NB4 (cell line): ENCODE measurements at regions not wholly inside any gene's neighbourhood (a gene's known extent, or its start where the extent isn't known, plus 50 kb on each side); places are given as distances from the start of the nearest gene placed in this dataset.
"Not testable (repeated sequence)": the region's sequence is repeated elsewhere in the genome, so short reads cannot be mapped to it uniquely, and the experiment has no call there.

ENCODE experiments used
- DNase-seq: peaks from one replicate; pipeline ENCODE4 v3.0.0; 2010; ENCODE audit warnings: low read depth
- H3K4me3 ChIP-seq: one replicate; pipeline ENCODE4 v1.5.1; 2011; ENCODE audit warnings: mild to moderate bottlenecking, low read depth, low read length, moderate library complexity
- MYC ChIP-seq: IDR thresholded peaks from 2 replicates; pipeline ENCODE4 v1.6.1; 2011; ENCODE audit warnings: low read depth, low read length
- POLR2A ChIP-seq: IDR thresholded peaks from 2 replicates; pipeline ENCODE4 v1.6.1; 2011; ENCODE audit warnings: mild to moderate bottlenecking; ENCODE audit not compliant: insufficient read length; ENCODE audit errors: extremely low read depth
- TF ChIP-seq, protein P1 (sequence below): IDR thresholded peaks from 2 replicates; pipeline ENCODE4 v1.6.1; 2011; ENCODE audit warnings: low read depth, low read length
- TF ChIP-seq, protein P2 (sequence below): IDR thresholded peaks from one replicate; pipeline ENCODE4 v1.5.1; 2012; ENCODE audit warnings: low read depth, low read length

DNA sequence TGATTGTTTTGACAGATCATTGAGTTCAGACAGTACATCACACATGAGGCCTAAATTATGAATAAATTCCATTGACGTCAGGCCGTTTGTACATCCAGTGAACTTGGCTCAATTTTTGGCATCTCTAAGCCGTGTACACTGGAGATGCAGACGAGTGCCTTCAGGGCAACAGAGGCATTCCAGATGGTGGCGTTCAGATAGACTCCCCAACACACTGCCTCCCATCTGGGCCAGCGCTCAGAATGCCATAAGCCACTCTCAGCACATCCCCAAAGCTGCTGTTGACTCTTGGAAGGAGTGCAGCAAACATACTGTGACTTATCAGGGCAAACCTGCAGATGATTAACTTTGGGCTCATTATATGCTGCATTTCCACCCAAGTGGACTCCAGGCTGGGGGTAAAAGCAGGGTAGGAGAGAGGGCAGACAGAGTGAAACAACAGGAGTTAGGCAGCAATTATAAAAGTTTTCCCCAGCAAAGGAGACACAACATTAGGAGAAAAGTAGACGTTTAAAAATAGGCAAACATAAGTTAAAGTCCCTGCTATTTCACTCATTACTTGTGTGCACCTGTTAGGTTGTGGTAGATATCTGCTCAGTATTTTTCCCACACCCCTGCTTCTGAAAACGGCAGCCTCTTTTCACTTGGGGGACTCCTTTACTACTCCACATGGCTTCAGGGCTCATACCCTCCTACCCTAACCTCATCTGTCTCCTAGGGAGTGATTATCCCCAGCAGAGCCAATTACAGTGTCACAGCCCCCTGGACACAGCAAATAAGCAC lies 60.2 kb upstream of the PDE3B start:
- no peak for DNase-seq
- H3K4me3 ChIP-seq: no peak overlapping the region
- TF ChIP-seq POLR2A (no peak), MYC (no peak)
- TF ChIP-seq, protein P1, sequence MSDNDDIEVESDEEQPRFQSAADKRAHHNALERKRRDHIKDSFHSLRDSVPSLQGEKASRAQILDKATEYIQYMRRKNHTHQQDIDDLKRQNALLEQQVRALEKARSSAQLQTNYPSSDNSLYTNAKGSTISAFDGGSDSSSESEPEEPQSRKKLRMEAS: no peak
- TF ChIP-seq, protein P2, sequence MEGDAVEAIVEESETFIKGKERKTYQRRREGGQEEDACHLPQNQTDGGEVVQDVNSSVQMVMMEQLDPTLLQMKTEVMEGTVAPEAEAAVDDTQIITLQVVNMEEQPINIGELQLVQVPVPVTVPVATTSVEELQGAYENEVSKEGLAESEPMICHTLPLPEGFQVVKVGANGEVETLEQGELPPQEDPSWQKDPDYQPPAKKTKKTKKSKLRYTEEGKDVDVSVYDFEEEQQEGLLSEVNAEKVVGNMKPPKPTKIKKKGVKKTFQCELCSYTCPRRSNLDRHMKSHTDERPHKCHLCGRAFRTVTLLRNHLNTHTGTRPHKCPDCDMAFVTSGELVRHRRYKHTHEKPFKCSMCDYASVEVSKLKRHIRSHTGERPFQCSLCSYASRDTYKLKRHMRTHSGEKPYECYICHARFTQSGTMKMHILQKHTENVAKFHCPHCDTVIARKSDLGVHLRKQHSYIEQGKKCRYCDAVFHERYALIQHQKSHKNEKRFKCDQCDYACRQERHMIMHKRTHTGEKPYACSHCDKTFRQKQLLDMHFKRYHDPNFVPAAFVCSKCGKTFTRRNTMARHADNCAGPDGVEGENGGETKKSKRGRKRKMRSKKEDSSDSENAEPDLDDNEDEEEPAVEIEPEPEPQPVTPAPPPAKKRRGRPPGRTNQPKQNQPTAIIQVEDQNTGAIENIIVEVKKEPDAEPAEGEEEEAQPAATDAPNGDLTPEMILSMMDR: no peak

DNA sequence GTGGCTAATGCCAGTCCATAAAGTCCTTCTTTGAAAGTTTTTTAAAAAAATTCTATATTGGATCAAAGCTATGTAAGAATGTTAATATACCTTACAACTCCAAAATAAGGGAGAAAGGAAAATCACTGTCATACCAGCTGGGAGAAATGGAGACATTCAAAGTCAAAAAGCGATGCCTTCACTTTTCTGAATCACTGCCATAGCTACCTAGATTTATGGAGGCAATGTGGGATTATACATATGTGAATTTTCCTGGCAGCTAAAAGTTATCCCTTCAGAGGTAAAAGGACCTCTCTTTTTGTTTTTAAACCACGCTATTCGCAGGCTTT lies 59.6 kb upstream of the PDE3B start:
- H3K4me3 ChIP-seq: no peak overlapping the region
- no peak for TF ChIP-seq POLR2A
- TF ChIP-seq, protein P1: no peak
- no peak for DNase-seq

DNA sequence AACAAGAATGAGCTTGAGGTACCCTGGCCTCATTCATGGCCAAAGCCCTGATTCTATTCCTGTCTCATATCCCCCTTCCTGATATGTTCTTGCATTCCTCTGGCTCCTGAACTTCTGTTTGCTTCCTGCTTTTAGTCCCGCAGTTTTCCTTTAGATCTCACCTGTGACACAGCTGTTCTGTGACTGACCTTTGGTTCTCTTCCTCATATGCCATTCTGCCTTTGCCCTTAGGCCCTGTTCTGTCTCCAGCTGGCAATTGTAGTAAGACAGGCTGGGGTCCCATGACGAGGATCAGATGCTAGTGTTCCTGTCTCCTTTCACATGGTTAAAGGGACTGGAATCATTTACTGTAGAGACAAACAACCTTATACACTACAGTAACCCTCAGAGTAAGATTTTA lies 59.0 kb upstream of the PDE3B start:
- H3K4me3 ChIP-seq: no peak overlapping the region
- TF ChIP-seq POLR2A (no peak), MYC (no peak)
- TF ChIP-seq, protein P1: no peak
- no peak for DNase-seq

DNA sequence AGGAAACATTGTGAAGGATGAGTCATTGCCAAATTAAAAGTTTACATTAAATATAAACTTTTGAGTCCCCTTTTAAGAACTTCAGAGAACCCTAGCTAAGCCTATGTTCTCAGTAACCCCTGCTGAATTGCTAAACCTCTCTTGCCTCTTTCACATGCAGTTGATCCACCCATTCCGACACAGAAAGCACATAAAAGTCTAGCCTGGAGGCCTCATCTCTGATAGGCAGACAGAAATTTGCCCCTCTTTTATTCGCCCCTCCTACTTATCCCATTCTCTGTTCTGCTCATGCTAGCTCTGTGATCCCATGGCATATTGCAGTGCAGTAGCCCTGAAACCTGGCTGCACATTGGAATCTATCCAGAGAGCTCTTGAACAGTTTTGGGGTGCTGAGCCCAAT lies 58.2 kb upstream of the PDE3B start:
- TF ChIP-seq, protein P1: no peak
- TF ChIP-seq POLR2A (no peak), MYC (no peak)
- TF ChIP-seq, protein P2: no peak
- no peak overlapping the region for H3K4me3 ChIP-seq
- no peak for DNase-seq

DNA sequence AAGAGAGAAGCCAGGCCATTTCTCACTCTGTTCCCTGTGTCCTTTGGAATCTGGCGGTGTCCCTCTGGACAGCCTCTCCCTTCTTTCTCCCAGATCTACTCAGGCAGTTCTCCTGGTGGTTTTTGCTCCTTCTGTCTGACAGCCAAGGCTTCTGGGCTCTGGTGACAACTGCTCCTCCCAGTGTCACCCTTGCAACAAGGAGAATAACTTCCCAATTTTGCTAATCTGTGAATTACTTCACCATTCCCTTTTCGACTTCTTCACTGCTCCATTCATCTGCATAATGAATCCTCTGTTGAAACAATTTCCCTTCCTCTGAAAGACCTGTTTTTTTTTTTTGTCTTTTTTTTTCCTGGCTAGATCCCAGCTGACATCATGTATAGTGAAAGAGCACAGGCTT lies 56.3 kb upstream of the PDE3B start:
- no peak for DNase-seq
- no peak overlapping the region for H3K4me3 ChIP-seq
- TF ChIP-seq POLR2A: no peak
- TF ChIP-seq MYC: no peak
- TF ChIP-seq, protein P2: no peak
- TF ChIP-seq, protein P1: no peak

DNA sequence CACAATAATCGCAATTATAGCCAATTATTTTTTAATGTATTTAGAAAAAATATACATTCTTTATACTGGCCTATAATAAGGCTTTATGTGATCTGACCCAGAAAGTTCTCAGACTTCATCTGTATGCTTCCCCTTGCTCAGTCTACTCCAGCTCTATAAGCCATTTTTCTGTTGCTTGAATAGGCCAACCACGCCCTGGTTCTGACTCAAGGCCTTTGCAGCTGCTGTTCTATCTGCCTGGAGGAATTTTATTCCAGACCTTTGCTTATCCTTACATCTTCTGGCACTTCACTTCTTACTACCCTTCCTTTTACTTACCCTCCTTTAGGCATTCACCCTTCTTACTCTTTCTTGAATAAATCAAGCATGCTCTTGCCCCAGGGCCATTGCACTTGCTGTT lies 54.9 kb upstream of the PDE3B start:
- TF ChIP-seq, protein P1: no peak
- TF ChIP-seq, protein P2: no peak
- TF ChIP-seq POLR2A (no peak), MYC (no peak)
- H3K4me3 ChIP-seq: no peak overlapping the region
- no peak for DNase-seq

DNA sequence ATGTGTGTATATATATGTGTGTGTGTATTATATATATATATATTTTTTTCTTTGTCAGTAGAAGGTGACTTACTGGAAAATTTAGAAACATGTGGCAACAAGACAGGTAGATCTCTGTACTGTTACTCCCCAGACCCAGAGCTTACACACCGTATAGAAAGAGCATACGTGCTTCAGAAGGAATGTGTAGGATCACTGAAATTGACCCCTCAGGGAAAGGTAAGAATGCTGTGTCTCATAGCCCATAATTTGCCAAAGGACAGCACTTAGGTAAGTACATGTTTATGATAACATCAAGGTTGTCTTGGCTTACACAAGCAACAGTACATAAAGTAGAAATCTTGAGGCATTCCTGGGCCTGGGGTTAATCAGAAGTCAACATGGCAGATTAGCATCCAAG lies 54.2 kb upstream of the PDE3B start:
- no peak overlapping the region for H3K4me3 ChIP-seq
- DNase-seq: no peak
- TF ChIP-seq MYC (no peak), POLR2A (no peak)
- TF ChIP-seq, protein P2: no peak
- TF ChIP-seq, protein P1: no peak

DNA sequence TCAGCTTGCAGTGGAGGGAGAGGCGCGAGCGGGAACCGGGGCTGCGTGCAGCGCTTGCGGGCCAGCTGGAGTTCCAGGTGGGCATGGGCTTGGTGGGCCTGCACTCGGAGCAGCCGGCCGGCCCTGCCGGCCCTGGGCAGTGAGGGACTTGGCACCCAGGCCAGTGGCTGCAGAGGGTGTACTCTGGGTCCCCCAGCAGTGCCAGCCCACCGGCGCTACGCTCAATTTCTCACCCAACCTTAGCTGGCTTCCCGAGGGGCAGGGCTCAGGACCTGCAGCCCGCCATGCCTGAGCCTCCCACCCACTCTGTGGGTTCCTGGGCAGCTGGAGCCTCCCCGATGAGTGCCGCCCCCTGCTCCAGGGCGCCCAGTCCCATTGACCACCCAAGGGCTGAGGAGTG lies 52.6 kb upstream of the PDE3B start:
- H3K4me3 ChIP-seq, DNase-seq: not testable (repeated sequence)
